ENCODE measurements at regions not wholly inside any gene's neighbourhood (a gene's known extent, or its start where the extent isn't known, plus 50 kb on each side); places are given as distances from the start of the nearest gene placed in this dataset.

DNA sequence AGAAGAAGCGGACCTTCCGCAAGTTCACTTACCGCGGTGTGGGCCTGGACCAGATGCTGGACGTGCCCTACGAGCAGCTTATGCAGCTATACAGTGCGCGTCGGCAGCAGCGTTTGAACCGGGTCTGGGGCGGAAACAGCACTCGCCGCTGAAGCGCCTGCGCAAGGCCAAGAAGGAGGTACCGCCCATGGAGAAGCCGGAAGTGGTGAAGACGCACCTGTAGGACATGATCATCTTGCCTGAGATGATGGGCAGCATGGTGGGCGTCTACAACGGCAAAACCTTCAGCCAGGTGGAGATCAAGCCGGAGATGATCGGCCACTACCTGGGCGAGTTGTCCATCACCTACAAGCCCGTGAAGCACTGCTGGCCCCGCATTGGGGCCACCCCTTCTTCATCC, 390.4 kb upstream of the MEIS2 start:
- TF ChIP-seq, protein P1, sequence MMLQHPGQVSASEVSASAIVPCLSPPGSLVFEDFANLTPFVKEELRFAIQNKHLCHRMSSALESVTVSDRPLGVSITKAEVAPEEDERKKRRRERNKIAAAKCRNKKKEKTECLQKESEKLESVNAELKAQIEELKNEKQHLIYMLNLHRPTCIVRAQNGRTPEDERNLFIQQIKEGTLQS (IDR thresholded peaks at IDR 0.05): no peak
- TF ChIP-seq, protein P2, sequence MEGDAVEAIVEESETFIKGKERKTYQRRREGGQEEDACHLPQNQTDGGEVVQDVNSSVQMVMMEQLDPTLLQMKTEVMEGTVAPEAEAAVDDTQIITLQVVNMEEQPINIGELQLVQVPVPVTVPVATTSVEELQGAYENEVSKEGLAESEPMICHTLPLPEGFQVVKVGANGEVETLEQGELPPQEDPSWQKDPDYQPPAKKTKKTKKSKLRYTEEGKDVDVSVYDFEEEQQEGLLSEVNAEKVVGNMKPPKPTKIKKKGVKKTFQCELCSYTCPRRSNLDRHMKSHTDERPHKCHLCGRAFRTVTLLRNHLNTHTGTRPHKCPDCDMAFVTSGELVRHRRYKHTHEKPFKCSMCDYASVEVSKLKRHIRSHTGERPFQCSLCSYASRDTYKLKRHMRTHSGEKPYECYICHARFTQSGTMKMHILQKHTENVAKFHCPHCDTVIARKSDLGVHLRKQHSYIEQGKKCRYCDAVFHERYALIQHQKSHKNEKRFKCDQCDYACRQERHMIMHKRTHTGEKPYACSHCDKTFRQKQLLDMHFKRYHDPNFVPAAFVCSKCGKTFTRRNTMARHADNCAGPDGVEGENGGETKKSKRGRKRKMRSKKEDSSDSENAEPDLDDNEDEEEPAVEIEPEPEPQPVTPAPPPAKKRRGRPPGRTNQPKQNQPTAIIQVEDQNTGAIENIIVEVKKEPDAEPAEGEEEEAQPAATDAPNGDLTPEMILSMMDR (IDR thresholded peaks at IDR 0.05; ENCODE audit: low read depth, low read length, missing input control): no peak
- TF ChIP-seq GABPA (IDR thresholded peaks at IDR 0.05 in 1 of 2, conservative IDR thresholded peaks at IDR 0.05 in 1 of 2) (no peak), YY1 (IDR thresholded peaks at IDR 0.05) (no peak)
- TF ChIP-seq, protein P3, sequence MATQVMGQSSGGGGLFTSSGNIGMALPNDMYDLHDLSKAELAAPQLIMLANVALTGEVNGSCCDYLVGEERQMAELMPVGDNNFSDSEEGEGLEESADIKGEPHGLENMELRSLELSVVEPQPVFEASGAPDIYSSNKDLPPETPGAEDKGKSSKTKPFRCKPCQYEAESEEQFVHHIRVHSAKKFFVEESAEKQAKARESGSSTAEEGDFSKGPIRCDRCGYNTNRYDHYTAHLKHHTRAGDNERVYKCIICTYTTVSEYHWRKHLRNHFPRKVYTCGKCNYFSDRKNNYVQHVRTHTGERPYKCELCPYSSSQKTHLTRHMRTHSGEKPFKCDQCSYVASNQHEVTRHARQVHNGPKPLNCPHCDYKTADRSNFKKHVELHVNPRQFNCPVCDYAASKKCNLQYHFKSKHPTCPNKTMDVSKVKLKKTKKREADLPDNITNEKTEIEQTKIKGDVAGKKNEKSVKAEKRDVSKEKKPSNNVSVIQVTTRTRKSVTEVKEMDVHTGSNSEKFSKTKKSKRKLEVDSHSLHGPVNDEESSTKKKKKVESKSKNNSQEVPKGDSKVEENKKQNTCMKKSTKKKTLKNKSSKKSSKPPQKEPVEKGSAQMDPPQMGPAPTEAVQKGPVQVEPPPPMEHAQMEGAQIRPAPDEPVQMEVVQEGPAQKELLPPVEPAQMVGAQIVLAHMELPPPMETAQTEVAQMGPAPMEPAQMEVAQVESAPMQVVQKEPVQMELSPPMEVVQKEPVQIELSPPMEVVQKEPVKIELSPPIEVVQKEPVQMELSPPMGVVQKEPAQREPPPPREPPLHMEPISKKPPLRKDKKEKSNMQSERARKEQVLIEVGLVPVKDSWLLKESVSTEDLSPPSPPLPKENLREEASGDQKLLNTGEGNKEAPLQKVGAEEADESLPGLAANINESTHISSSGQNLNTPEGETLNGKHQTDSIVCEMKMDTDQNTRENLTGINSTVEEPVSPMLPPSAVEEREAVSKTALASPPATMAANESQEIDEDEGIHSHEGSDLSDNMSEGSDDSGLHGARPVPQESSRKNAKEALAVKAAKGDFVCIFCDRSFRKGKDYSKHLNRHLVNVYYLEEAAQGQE (IDR thresholded peaks at IDR 0.05): no peak

All from liver (tissue), 3 donors.